GM19035 (cell line): ENCODE measurements at regions not wholly inside any gene's neighbourhood (a gene's known extent, or its start where the extent isn't known, plus 50 kb on each side); places are given as distances from the start of the nearest gene placed in this dataset.
"Not testable (repeated sequence)": the region's sequence is repeated elsewhere in the genome, so short reads cannot be mapped to it uniquely, and the experiment has no call there.

Experiments used
- ATAC-seq: cut with Tn5 transposase; IDR thresholded peaks from one replicate; pipeline ENCODE4 v1.9.1; 2021; ENCODE audit not compliant: unreplicated experiment

- not testable (repeated sequence) for ATAC-seq
Measured at GRCh38 chr9:39018107-39018506, 269.9 kb downstream of the CNTNAP3 start.

- not testable (repeated sequence) for ATAC-seq
Measured at GRCh38 chr9:39015178-39015577, 272.8 kb downstream of the CNTNAP3 start.

- ATAC-seq = not testable (repeated sequence)
Measured at GRCh38 chr9:39014805-39015123, 273.2 kb downstream of the CNTNAP3 start.

- not testable (repeated sequence) for ATAC-seq
Measured at GRCh38 chr9:39014096-39014804, 273.7 kb downstream of the CNTNAP3 start.

GRCh38 chr9:39009743-39010142 lies 278.2 kb downstream of the CNTNAP3 start:
- not testable (repeated sequence) for ATAC-seq

GRCh38 chr9:39009343-39009742 lies 278.6 kb downstream of the CNTNAP3 start:
- not testable (repeated sequence) for ATAC-seq

GRCh38 chr9:39008907-39009306 lies 279.1 kb downstream of the CNTNAP3 start:
- not testable (repeated sequence) for ATAC-seq

GRCh38 chr9:39005736-39006135 lies 282.2 kb downstream of the CNTNAP3 start:
- not testable (repeated sequence) for ATAC-seq

- not testable (repeated sequence) for ATAC-seq
Measured at GRCh38 chr9:39001085-39001593, 281.2 kb upstream of the FAM240B start.

- ATAC-seq = not testable (repeated sequence)
Measured at GRCh38 chr9:38999277-38999676, 279.3 kb upstream of the FAM240B start.

- not testable (repeated sequence) for ATAC-seq
Measured at GRCh38 chr9:38993690-38994089, 273.8 kb upstream of the FAM240B start.

GRCh38 chr9:38993156-38993555 lies 273.2 kb upstream of the FAM240B start:
- not testable (repeated sequence) for ATAC-seq

GRCh38 chr9:38978734-38979133 lies 258.8 kb upstream of the FAM240B start:
- not testable (repeated sequence) for ATAC-seq

GRCh38 chr9:38969480-38969879 lies 249.5 kb upstream of the FAM240B start:
- ATAC-seq = not testable (repeated sequence)

- ATAC-seq = not testable (repeated sequence)
Measured at GRCh38 chr9:38968651-38969374, 248.9 kb upstream of the FAM240B start.

- ATAC-seq = not testable (repeated sequence)
Measured at GRCh38 chr9:38967866-38968265, 247.9 kb upstream of the FAM240B start.

- not testable (repeated sequence) for ATAC-seq
Measured at GRCh38 chr9:38967285-38967684, 247.4 kb upstream of the FAM240B start.

GRCh38 chr9:38959812-38960211 lies 239.9 kb upstream of the FAM240B start:
- not testable (repeated sequence) for ATAC-seq

GRCh38 chr9:38955837-38956236 lies 235.9 kb upstream of the FAM240B start:
- not testable (repeated sequence) for ATAC-seq

- not testable (repeated sequence) for ATAC-seq
Measured at GRCh38 chr9:38952715-38953341, 232.9 kb upstream of the FAM240B start.

- not testable (repeated sequence) for ATAC-seq
Measured at GRCh38 chr9:38945929-38946570, 226.1 kb upstream of the FAM240B start.
